CD4-positive, alpha-beta memory T cell (primary cell): ENCODE measurements at regions not wholly inside any gene's neighbourhood (a gene's known extent, or its start where the extent isn't known, plus 50 kb on each side); places are given as distances from the start of the nearest gene placed in this dataset.

Source experiments
- CTCF ChIA-PET: fragments of 350-600 bp; sonication (Branson Sonifier 250); formaldehyde crosslinking; loops from one replicate; lab custom pipeline; 2021; ENCODE audit warnings: inconsistent platforms; ENCODE audit not compliant: partially characterized antibody; lab: Charles Lee
- POLR2A ChIA-PET: fragments of 350-600 bp; sonication (Branson Sonifier 250); formaldehyde crosslinking; loops from one replicate; lab custom pipeline; 2021; ENCODE audit not compliant: partially characterized antibody; lab: Charles Lee
- DNase-seq, 5 donors: peaks; one replicate each; pipeline versions ENCODE4 v3.0.0 to v3.0.0-alpha.2; 2020 to 2022; ENCODE audit warnings: mixed read lengths in 1 of 5
- H3K27ac ChIP-seq: one replicate; pipeline ENCODE4 v1.7.0; 2013; ENCODE audit warnings: low read depth, low read length
- H3K27me3 ChIP-seq: 2 replicates; pipeline ENCODE4 v1.7.0; 2013; ENCODE audit warnings: mild to moderate bottlenecking, low read length, moderate library complexity; ENCODE audit not compliant: insufficient read depth
- H3K36me3 ChIP-seq: 2 replicates; pipeline ENCODE4 v1.7.0; 2013; ENCODE audit warnings: mild to moderate bottlenecking, low read length, moderate library complexity; ENCODE audit not compliant: insufficient read depth
- H3K4me1 ChIP-seq: 2 replicates; pipeline ENCODE4 v1.7.0; 2013; ENCODE audit warnings: mild to moderate bottlenecking, low read length, moderate library complexity; ENCODE audit not compliant: insufficient read depth
- H3K4me3 ChIP-seq, 2 donors: one replicate each; pipeline ENCODE4 v1.7.0; 2013; ENCODE audit warnings: low read length in 2 of 2, mild to moderate bottlenecking in 1 of 2
- H3K9me3 ChIP-seq, 2 donors: one replicate each; pipeline ENCODE4 v1.7.0; 2013; ENCODE audit warnings: low read length in 2 of 2, control low read depth in 1 of 2; ENCODE audit not compliant: control insufficient read depth in 1 of 2
- H3K27ac Mint-ChIP-seq, 7 donors: one replicate each; pipeline ENCODE4 v1.8.0; 2020 to 2021; ENCODE audit warnings: mixed read lengths in 7 of 7, mild to moderate bottlenecking in 6 of 7, inconsistent platforms in 3 of 7, moderate library complexity in 3 of 7
- H3K27me3 Mint-ChIP-seq, 2 donors: one replicate each; pipeline ENCODE4 v1.8.0; 2020 to 2021; ENCODE audit warnings: mixed read lengths in 2 of 2
- H3K36me3 Mint-ChIP-seq, 2 donors: one replicate each; pipeline ENCODE4 v1.8.0; 2020 to 2021; ENCODE audit warnings: mixed read lengths in 2 of 2, inconsistent platforms in 1 of 2, mild to moderate bottlenecking in 1 of 2
- H3K4me1 Mint-ChIP-seq, 4 donors: one replicate each; pipeline ENCODE4 v1.8.0; 2020 to 2021; ENCODE audit warnings: mixed read lengths in 4 of 4, mild to moderate bottlenecking in 1 of 4
- H3K4me3 Mint-ChIP-seq, 8 donors: one replicate each; pipeline ENCODE4 v1.8.0; 2020 to 2021; ENCODE audit warnings: mixed read lengths in 8 of 8, mild to moderate bottlenecking in 7 of 8, moderate library complexity in 6 of 8, inconsistent platforms in 3 of 8
- H3K9me3 Mint-ChIP-seq, 8 donors: one replicate each; pipeline ENCODE4 v1.8.0; 2020 to 2021; ENCODE audit warnings: mixed read lengths in 8 of 8, mild to moderate bottlenecking in 5 of 8, inconsistent platforms in 3 of 8, moderate library complexity in 1 of 8
- intact Hi-C: fragments of 100-400 bp; cut with micrococcal nuclease; formaldehyde crosslinking; loops from one replicate; pipeline ENCODE4 v1.15.1; 2023

- POLR2A ChIA-PET, result no interaction called here
- H3K27ac ChIP-seq, result no peak overlapping the region
- CTCF ChIA-PET, result no interaction called here
- peaks cover 24% of the 10 kb centered on the region for H3K4me1 ChIP-seq
- no peak for DNase-seq
- intact Hi-C loops, result no loop called here
- H3K27me3 ChIP-seq, result no peaks in the 10 kb centered on the region
- peak overlapping the region in 1 of 7 donors; percentile 43 for H3K27ac Mint-ChIP-seq
- no peaks in the 10 kb centered on the region for H3K9me3 Mint-ChIP-seq
- no peaks in the 10 kb centered on the region for H3K36me3 Mint-ChIP-seq
- peaks cover 8 to 32% (median 19%) of the 10 kb centered on the region in 4 donors for H3K4me1 Mint-ChIP-seq
- H3K4me3 ChIP-seq, result no peak overlapping the region
- H3K27me3 Mint-ChIP-seq, result no peaks in the 10 kb centered on the region
- no peak overlapping the region for H3K4me3 Mint-ChIP-seq
- no peaks in the 10 kb centered on the region for H3K36me3 ChIP-seq
- no peaks in the 10 kb centered on the region for H3K9me3 ChIP-seq
Measured at GRCh38 chr22:19574247-19574646, 50.0 kb upstream of the CLDN5 start.

- ChIA-PET CTCF (interaction anchor here (1.1 kb wide), 1 partner anchor 53 kb away, joined by 3 read pairs; no protein-coding TSS in a partner anchor), POLR2A (interaction anchor here (1.2 to 1.7 kb wide), 2 partner anchors 16 to 21 kb away, joined by 3 to 7 read pairs; no protein-coding TSS in a partner anchor)
- H3K27me3 ChIP-seq, result no peaks in the 10 kb centered on the region
- Mint-ChIP-seq H3K4me1 (peaks cover 20 to 48% (median 32%) of the 10 kb centered on the region in 4 donors), H3K27me3 (no peaks in the 10 kb centered on the region), H3K9me3 (no peaks in the 10 kb centered on the region), H3K36me3 (no peaks in the 10 kb centered on the region), H3K27ac (peak overlapping the region; percentile 32 to 79 (median 61)), H3K4me3 (peak overlapping the region in 7 of 8 donors; percentile 4 to 57 (median 36))
- intact Hi-C loops, result no loop called here
- H3K27ac ChIP-seq, result no peak overlapping the region
- no peak overlapping the region for H3K4me3 ChIP-seq
- H3K36me3 ChIP-seq, result no peaks in the 10 kb centered on the region
- DNase-seq, result peak; percentile 7 to 70 (median 13)
- H3K9me3 ChIP-seq, result no peaks in the 10 kb centered on the region
- peaks cover 38% of the 10 kb centered on the region for H3K4me1 ChIP-seq
Measured at GRCh38 chr22:19576460-19577421, 52.5 kb upstream of the CLDN5 start.

- POLR2A ChIA-PET, result interaction anchor here (1.7 kb wide), 1 partner anchor 15 kb away, joined by 3 read pairs; no protein-coding TSS in a partner anchor
- intact Hi-C loops, result no loop called here
- no peak overlapping the region for H3K4me3 ChIP-seq
- H3K27me3 ChIP-seq, result no peaks in the 10 kb centered on the region
- Mint-ChIP-seq H3K9me3 (no peaks in the 10 kb centered on the region), H3K27me3 (no peaks in the 10 kb centered on the region), H3K27ac (peak overlapping the region; percentile 22 to 79 (median 57)), H3K4me3 (peak overlapping the region in 6 of 8 donors; percentile 0 to 57 (median 39)), H3K4me1 (peaks cover 20 to 48% (median 32%) of the 10 kb centered on the region in 4 donors), H3K36me3 (no peaks in the 10 kb centered on the region)
- peaks cover 38% of the 10 kb centered on the region for H3K4me1 ChIP-seq
- no peak overlapping the region for H3K27ac ChIP-seq
- CTCF ChIA-PET, result interaction anchor here (1.1 kb wide), 1 partner anchor 52 kb away, joined by 3 read pairs; no protein-coding TSS in a partner anchor
- DNase-seq, result no peak
- H3K9me3 ChIP-seq, result no peaks in the 10 kb centered on the region
- H3K36me3 ChIP-seq, result no peaks in the 10 kb centered on the region
Measured at GRCh38 chr22:19577422-19577966, 53.3 kb upstream of the CLDN5 start.

GRCh38 chr22:19578180-19579004 lies 54.2 kb upstream of the CLDN5 start:
- Mint-ChIP-seq H3K36me3 (no peaks in the 10 kb centered on the region), H3K4me1 (peaks cover 20 to 48% (median 32%) of the 10 kb centered on the region in 4 donors), H3K27ac (peak overlapping the region in 1 of 7 donors; percentile 32), H3K9me3 (no peaks in the 10 kb centered on the region), H3K27me3 (no peaks in the 10 kb centered on the region), H3K4me3 (peak overlapping the region in 1 of 8 donors; percentile 15)
- ChIA-PET CTCF (interaction anchor here (1.1 to 1.4 kb wide), 2 partner anchors 18 to 52 kb away, joined by 3 read pairs; no protein-coding TSS in a partner anchor), POLR2A (no interaction called here)
- no peak overlapping the region for H3K27ac ChIP-seq
- no peaks in the 10 kb centered on the region for H3K9me3 ChIP-seq
- H3K27me3 ChIP-seq, result no peaks in the 10 kb centered on the region
- H3K36me3 ChIP-seq, result no peaks in the 10 kb centered on the region
- H3K4me1 ChIP-seq, result peaks cover 38% of the 10 kb centered on the region
- H3K4me3 ChIP-seq, result no peak overlapping the region
- no peak for DNase-seq
- intact Hi-C loops, result no loop called here

GRCh38 chr22:19579115-19579811 lies 55.1 kb upstream of the CLDN5 start:
- H3K9me3 Mint-ChIP-seq, result no peaks in the 10 kb centered on the region
- H3K4me3 Mint-ChIP-seq, result peak overlapping the region in 5 of 8 donors; percentile 8 to 65 (median 51)
- Histone ChIP-seq H3K9me3 (no peaks in the 10 kb centered on the region), H3K36me3 (no peaks in the 10 kb centered on the region), H3K27me3 (no peaks in the 10 kb centered on the region), H3K27ac (no peak overlapping the region), H3K4me3 (no peak overlapping the region), H3K4me1 (peaks cover 38% of the 10 kb centered on the region)
- ChIA-PET POLR2A (interaction anchor here (0.8 to 1.0 kb wide), 2 partner anchors 19 to 29 kb away, joined by 3 read pairs; no protein-coding TSS in a partner anchor), CTCF (interaction anchor here (1.4 kb wide), 1 partner anchor 17 kb away, joined by 3 read pairs; no protein-coding TSS in a partner anchor)
- H3K27ac Mint-ChIP-seq, result peak overlapping the region; percentile 58 to 95 (median 85)
- no peaks in the 10 kb centered on the region for H3K27me3 Mint-ChIP-seq
- DNase-seq, result no peak
- no peaks in the 10 kb centered on the region for H3K36me3 Mint-ChIP-seq
- intact Hi-C loops, result no loop called here
- H3K4me1 Mint-ChIP-seq, result peaks cover 20 to 48% (median 32%) of the 10 kb centered on the region in 4 donors

- no peak overlapping the region for H3K27ac ChIP-seq
- no peaks in the 10 kb centered on the region for H3K27me3 ChIP-seq
- H3K36me3 Mint-ChIP-seq, result no peaks in the 10 kb centered on the region
- intact Hi-C loops, result no loop called here
- H3K36me3 ChIP-seq, result no peaks in the 10 kb centered on the region
- H3K9me3 ChIP-seq, result no peaks in the 10 kb centered on the region
- H3K27me3 Mint-ChIP-seq, result no peaks in the 10 kb centered on the region
- H3K27ac Mint-ChIP-seq, result peak overlapping the region in 6 of 7 donors; percentile 58 to 93 (median 84)
- CTCF ChIA-PET, result interaction anchor here (0.8 to 1.4 kb wide), 2 partner anchors 16 to 50 kb away, joined by 3 to 4 read pairs; no protein-coding TSS in a partner anchor
- H3K4me1 ChIP-seq, result peaks cover 38% of the 10 kb centered on the region
- peak overlapping the region in 6 of 8 donors; percentile 49 to 68 (median 56) for H3K4me3 Mint-ChIP-seq
- peak in 4 of 5 donors; percentile 4 to 10 (median 8) for DNase-seq
- no peaks in the 10 kb centered on the region for H3K9me3 Mint-ChIP-seq
- POLR2A ChIA-PET, result interaction anchor here (0.8 to 1.0 kb wide), 2 partner anchors 18 to 28 kb away, joined by 3 read pairs; no protein-coding TSS in a partner anchor
- H3K4me3 ChIP-seq, result no peak overlapping the region
- peaks cover 20 to 48% (median 32%) of the 10 kb centered on the region in 4 donors for H3K4me1 Mint-ChIP-seq
Measured at GRCh38 chr22:19579880-19580279, 55.7 kb upstream of the CLDN5 start.
